Esophagus squamous epithelium (tissue), 5 donors: ENCODE measurements at regions not wholly inside any gene's neighbourhood (a gene's known extent, or its start where the extent isn't known, plus 50 kb on each side); places are given as distances from the start of the nearest gene placed in this dataset.

Experiments
- DNase-seq: peaks from one replicate; lab custom pipeline; 2025; lab: John Stamatoyannopoulos, UW
- H3K27ac ChIP-seq, 4 donors: fragments of 200-600 bp; sonication (generic); one replicate each; pipeline ENCODE4 v1.5.1; 2016 to 2019; ENCODE audit warnings: mild to moderate bottlenecking in 1 of 4
- H3K27me3 ChIP-seq, 4 donors: fragments of 200-600 bp; sonication (generic); 1 replicate in 3 of 4; 2 replicates in 1 of 4; pipeline versions ENCODE4 v1.5.1 to v1.6.0; 2017 to 2021; ENCODE audit warnings: antibody characterized with exemption in 1 of 4
- H3K36me3 ChIP-seq, 3 donors: fragments of 200-600 bp; sonication (generic); one replicate each; pipeline ENCODE4 v1.5.1; 2016 to 2019
- H3K4me1 ChIP-seq, 3 donors: fragments of 200-600 bp; sonication (generic); one replicate each; pipeline ENCODE4 v1.5.1; 2017 to 2019
- H3K4me3 ChIP-seq, 4 donors: fragments of 200-600 bp; sonication (generic); 1 replicate in 3 of 4; 2 replicates in 1 of 4; pipeline ENCODE4 v1.5.1; 2016 to 2019; ENCODE audit warnings: mild to moderate bottlenecking in 2 of 4, moderate library complexity in 1 of 4
- H3K9me3 ChIP-seq, 3 donors: fragments of 200-600 bp; sonication (generic); one replicate each; pipeline ENCODE4 v1.5.1; 2016 to 2019
- POLR2A ChIP-seq, 4 donors: fragments of 450-650 bp; IDR thresholded peaks; one replicate each; pipeline ENCODE4 v1.6.1; 2017; ENCODE audit warnings: antibody characterized with exemption in 4 of 4, mild to moderate bottlenecking in 4 of 4, moderate library complexity in 3 of 4
- WGBS, 2 donors: methylation state at CpG; one replicate each; pipeline ENCODE4 v1.1.5; 2018; 5-methylcytosine and 5-hydroxymethylcytosine counted together
- intact Hi-C: fragments of 100-400 bp; cut with DNase I; formaldehyde crosslinking; loops from one replicate; pipeline ENCODE4 v1.15.0; 2022
- TF ChIP-seq, protein P1 (sequence below), 6 experiments: fragments of 450-650 bp in 4 of 6; fragments of 200-600 bp in 2 of 6; sonication (generic) in 2 of 6; IDR thresholded peaks; one replicate each; pipeline ENCODE4 v1.5.1; 2016 to 2019; ENCODE audit warnings: antibody characterized with exemption in 6 of 6, mild to moderate bottlenecking in 4 of 6, moderate library complexity in 4 of 6
- donor health status: DM: yes; HTN: yes; CAD: no.

DNA sequence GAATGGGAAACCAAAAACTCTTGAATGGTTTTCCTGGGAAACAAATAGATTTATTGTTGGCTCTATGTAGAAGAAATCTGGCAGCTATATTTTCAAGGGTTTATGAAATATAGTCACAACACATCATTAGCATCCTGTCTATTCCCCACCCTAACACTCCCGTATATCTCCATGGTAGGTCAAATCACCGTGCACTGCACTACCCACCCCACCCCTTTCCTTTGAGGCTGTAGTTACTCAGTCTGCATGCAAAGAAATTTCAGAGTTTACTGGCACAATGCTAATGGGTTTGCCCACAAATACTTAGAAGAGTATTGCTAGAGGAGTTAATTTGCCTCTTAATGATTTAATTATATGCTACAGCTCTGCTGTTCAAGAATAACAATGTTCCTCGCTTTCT, 329.1 kb upstream of the TSHZ2 start:
- DNase-seq, result no peak
- intact Hi-C loops, result no loop called here
- no peak overlapping the region for H3K27ac ChIP-seq
- H3K4me1 ChIP-seq, result no peaks in the 10 kb centered on the region
- H3K4me3 ChIP-seq, result no peak overlapping the region
- TF ChIP-seq, protein P1, sequence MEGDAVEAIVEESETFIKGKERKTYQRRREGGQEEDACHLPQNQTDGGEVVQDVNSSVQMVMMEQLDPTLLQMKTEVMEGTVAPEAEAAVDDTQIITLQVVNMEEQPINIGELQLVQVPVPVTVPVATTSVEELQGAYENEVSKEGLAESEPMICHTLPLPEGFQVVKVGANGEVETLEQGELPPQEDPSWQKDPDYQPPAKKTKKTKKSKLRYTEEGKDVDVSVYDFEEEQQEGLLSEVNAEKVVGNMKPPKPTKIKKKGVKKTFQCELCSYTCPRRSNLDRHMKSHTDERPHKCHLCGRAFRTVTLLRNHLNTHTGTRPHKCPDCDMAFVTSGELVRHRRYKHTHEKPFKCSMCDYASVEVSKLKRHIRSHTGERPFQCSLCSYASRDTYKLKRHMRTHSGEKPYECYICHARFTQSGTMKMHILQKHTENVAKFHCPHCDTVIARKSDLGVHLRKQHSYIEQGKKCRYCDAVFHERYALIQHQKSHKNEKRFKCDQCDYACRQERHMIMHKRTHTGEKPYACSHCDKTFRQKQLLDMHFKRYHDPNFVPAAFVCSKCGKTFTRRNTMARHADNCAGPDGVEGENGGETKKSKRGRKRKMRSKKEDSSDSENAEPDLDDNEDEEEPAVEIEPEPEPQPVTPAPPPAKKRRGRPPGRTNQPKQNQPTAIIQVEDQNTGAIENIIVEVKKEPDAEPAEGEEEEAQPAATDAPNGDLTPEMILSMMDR (IDR thresholded peaks at IDR 0.05), result no peak
- TF ChIP-seq POLR2A (IDR thresholded peaks at IDR 0.05), result no peak
- WGBS, 2 donors, result 89 to 93% methylated on average over 3 of the region's 3 CpGs
- H3K9me3 ChIP-seq, result no peaks in the 10 kb centered on the region
- peaks cover 0 to 7% (median 0%) of the 10 kb centered on the region in 4 donors for H3K27me3 ChIP-seq
- no peaks in the 10 kb centered on the region for H3K36me3 ChIP-seq

DNA sequence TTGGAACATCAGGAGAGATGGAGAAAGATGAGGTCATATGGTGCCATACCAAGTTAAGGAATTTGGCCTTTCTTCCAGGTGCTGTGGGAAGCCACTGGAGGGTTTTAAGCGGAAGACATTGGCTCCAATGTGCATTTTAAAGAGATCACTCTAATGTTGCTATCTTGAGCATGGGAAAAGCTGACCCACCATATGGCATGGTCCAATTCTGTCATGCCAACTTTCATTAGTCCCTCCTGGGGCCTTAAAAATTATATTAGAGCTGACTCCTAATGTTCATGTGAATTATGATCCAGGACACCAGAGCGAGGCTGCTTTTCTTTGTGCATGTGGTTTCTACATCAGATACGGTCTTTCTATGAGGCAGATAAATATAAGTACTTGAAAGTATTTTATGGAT, 335.0 kb upstream of the TSHZ2 start:
- 88 to 90% methylated on average over 3 of the region's 3 CpGs for WGBS, 2 donors
- DNase-seq, result no peak
- Histone ChIP-seq H3K27ac (no peak overlapping the region), H3K9me3 (no peaks in the 10 kb centered on the region), H3K36me3 (no peaks in the 10 kb centered on the region), H3K27me3 (no peaks in the 10 kb centered on the region), H3K4me3 (no peak overlapping the region), H3K4me1 (no peaks in the 10 kb centered on the region)
- intact Hi-C loops, result no loop called here
- no peak for TF ChIP-seq POLR2A (IDR thresholded peaks at IDR 0.05)
- TF ChIP-seq, protein P1 (IDR thresholded peaks at IDR 0.05), result no peak

DNA sequence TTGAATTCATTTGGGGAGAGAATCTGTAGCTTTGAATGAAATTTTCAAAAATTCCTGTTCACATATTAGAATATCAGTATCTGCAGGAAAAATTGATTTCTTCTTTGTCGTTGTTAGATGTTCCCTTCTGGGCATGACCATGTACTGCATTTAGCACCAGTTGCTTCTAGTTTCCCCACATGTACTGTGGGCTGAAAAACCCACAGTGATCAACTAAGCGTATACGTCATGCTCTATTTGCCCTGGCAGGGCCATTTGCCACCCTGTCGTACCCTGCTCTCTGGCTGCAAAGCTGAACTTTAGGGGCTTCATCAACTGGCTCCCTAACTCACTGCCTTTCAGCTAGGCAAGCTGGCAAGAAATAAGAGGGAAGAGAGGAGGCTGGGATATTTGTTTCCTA, 340.7 kb upstream of the TSHZ2 start:
- WGBS, 2 donors, result 89 to 94% methylated on average over 4 of the region's 4 CpGs
- Histone ChIP-seq H3K27me3 (no peaks in the 10 kb centered on the region), H3K27ac (no peak overlapping the region), H3K36me3 (no peaks in the 10 kb centered on the region), H3K4me1 (no peaks in the 10 kb centered on the region), H3K4me3 (no peak overlapping the region), H3K9me3 (no peaks in the 10 kb centered on the region)
- TF ChIP-seq POLR2A (IDR thresholded peaks at IDR 0.05), result no peak
- TF ChIP-seq, protein P1 (IDR thresholded peaks at IDR 0.05), result no peak
- intact Hi-C loops, result no loop called here
- no peak for DNase-seq

DNA sequence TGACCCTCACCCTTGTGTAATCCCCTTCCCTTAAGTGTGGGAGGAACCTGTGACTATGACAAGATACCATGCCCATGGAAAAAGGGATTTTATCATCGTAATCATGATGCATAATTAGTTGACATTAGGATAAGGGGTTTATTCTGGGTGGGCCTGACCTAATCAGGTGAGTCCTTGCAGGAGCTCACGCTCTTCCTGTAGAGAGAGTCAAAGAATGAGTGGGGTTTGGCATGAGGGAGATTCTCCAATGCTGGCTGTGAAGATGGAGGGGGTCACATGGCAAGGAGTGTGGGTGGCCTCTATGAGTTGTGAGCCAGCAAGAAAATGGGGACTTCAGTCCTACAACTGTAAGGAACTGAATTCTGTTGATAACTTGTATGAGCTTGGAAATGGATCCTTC, 342.0 kb upstream of the TSHZ2 start:
- intact Hi-C loops, result no loop called here
- no peaks in the 10 kb centered on the region for H3K9me3 ChIP-seq
- 21 to 42% methylated on average over 2 of the region's 2 CpGs for WGBS, 2 donors
- H3K36me3 ChIP-seq, result no peaks in the 10 kb centered on the region
- no peak for TF ChIP-seq POLR2A (IDR thresholded peaks at IDR 0.05)
- TF ChIP-seq, protein P1 (IDR thresholded peaks at IDR 0.05), result no peak
- H3K4me3 ChIP-seq, result no peak overlapping the region
- no peak overlapping the region for H3K27ac ChIP-seq
- H3K4me1 ChIP-seq, result no peaks in the 10 kb centered on the region
- no peak for DNase-seq
- H3K27me3 ChIP-seq, result no peaks in the 10 kb centered on the region

DNA sequence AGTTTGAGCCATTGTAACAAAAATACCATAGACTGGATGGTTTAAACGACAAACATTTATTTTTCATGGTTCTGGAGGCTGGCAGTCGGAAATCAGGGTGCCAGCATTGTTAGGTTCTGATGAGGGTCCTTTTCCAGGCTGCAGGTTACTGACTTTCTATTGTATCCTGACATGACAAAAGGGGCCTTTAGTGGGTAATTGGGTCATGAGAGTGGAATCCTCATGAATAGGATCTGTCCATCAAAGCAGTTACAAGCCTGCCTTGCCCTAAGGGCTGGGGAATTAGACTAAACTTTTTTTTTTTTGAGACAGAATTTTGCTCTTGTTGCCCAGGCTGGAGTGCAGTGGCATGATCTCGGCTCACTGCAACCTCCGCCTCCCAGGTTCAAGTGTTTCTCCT, 347.9 kb upstream of the TSHZ2 start:
- TF ChIP-seq, protein P1 (IDR thresholded peaks at IDR 0.05), result no peak
- TF ChIP-seq POLR2A (IDR thresholded peaks at IDR 0.05), result no peak
- H3K27ac ChIP-seq, result no peak overlapping the region
- 68 to 76% methylated on average over 4 of the region's 4 CpGs for WGBS, 2 donors
- intact Hi-C loops, result no loop called here
- H3K36me3 ChIP-seq, result no peaks in the 10 kb centered on the region
- H3K4me3 ChIP-seq, result no peak overlapping the region
- no peaks in the 10 kb centered on the region for H3K4me1 ChIP-seq
- DNase-seq, result no peak
- H3K9me3 ChIP-seq, result no peaks in the 10 kb centered on the region
- peaks cover 0 to 5% (median 0%) of the 10 kb centered on the region in 4 donors for H3K27me3 ChIP-seq
